Vagina (tissue), 2 donors: ENCODE measurements at regions not wholly inside any gene's neighbourhood (a gene's known extent, or its start where the extent isn't known, plus 50 kb on each side); places are given as distances from the start of the nearest gene placed in this dataset. TPM values are rescaled to one million over a fixed set of nuclear protein-coding genes. Genes with fewer than 3 reads are reported as not detected.

Experiments
- DNase-seq, 2 donors: peaks; one replicate each; pipeline ENCODE4 v3.0.0-alpha.2; 2017; ENCODE audit errors: extremely low spot score in 2 of 2
- H3K27ac ChIP-seq: fragments of 200-600 bp; sonication (generic); one replicate; pipeline ENCODE4 v1.5.1; 2019
- H3K27me3 ChIP-seq: fragments of 200-600 bp; sonication (generic); one replicate; pipeline ENCODE4 v1.5.1; 2019
- H3K36me3 ChIP-seq, 2 donors: fragments of 200-600 bp; sonication (generic); one replicate each; pipeline ENCODE4 v1.5.1; 2017 to 2019
- H3K4me1 ChIP-seq: fragments of 200-600 bp; sonication (generic); one replicate; pipeline ENCODE4 v1.5.1; 2019
- H3K4me3 ChIP-seq, 2 donors: fragments of 200-600 bp; sonication (generic); 1 replicate in 1 of 2; 2 replicates in 1 of 2; pipeline ENCODE4 v1.5.1; 2016 to 2019
- H3K9me3 ChIP-seq: fragments of 200-600 bp; sonication (generic); one replicate; pipeline ENCODE4 v1.5.1; 2019
- CTCF ChIP-seq, 3 experiments: fragments of 450-650 bp in 2 of 3; fragments of 200-600 bp in 1 of 3; sonication (generic) in 1 of 3; IDR thresholded peaks; one replicate each; pipeline ENCODE4 v1.5.1; 2017 to 2019; ENCODE audit warnings: antibody characterized with exemption in 3 of 3, mild to moderate bottlenecking in 2 of 3, moderate library complexity in 2 of 3
- POLR2A ChIP-seq, 2 donors: fragments of 450-650 bp; IDR thresholded peaks; one replicate each; pipeline ENCODE4 v1.6.1; 2017; ENCODE audit warnings: antibody characterized with exemption in 2 of 2, mild to moderate bottlenecking in 2 of 2, moderate library complexity in 2 of 2
- POLR2AphosphoS5 ChIP-seq, 2 donors: sonication (generic); formaldehyde crosslinking; IDR thresholded peaks; one replicate each; pipeline ENCODE4 v1.9.0; 2017; ENCODE audit warnings: antibody characterized with exemption in 2 of 2, mild to moderate bottlenecking in 2 of 2, low read depth in 1 of 2; ENCODE audit not compliant: insufficient read depth in 1 of 2
- intact Hi-C: fragments of 100-400 bp; cut with DNase I; formaldehyde crosslinking; loops from one replicate; pipeline ENCODE4 v1.15.1; 2023
- small RNA-seq: library from RNA; depleted of rRNA; stranded (forward); fragments of <200 nt; gene quantifications from one replicate; pipeline ENCODE3, GENCODE V24; 2016

GRCh38 chr15:77684341-77685081 lies 51.8 kb upstream of the LINGO1 start:
- Histone ChIP-seq H3K9me3 (no peaks in the 10 kb centered on the region), H3K27me3 (no peaks in the 10 kb centered on the region), H3K4me3 (no peak overlapping the region), H3K4me1 (no peaks in the 10 kb centered on the region), H3K27ac (no peak overlapping the region), H3K36me3 (no peaks in the 10 kb centered on the region)
- no peak for DNase-seq
- TF ChIP-seq POLR2AphosphoS5 (IDR thresholded peaks at IDR 0.05; ENCODE audit: insufficient read depth in 1 of 2, low read depth in 1 of 2) (no peak), CTCF (IDR thresholded peaks at IDR 0.05) (no peak), POLR2A (IDR thresholded peaks at IDR 0.05) (no peak)
- intact Hi-C loops, result no loop called here

GRCh38 chr15:77682564-77682963 lies 49.9 kb upstream of the LINGO1 start:
- Histone ChIP-seq H3K36me3 (no peaks in the 10 kb centered on the region), H3K27me3 (no peaks in the 10 kb centered on the region), H3K9me3 (no peaks in the 10 kb centered on the region), H3K27ac (no peak overlapping the region), H3K4me3 (no peak overlapping the region), H3K4me1 (no peaks in the 10 kb centered on the region)
- no peak for DNase-seq
- no peak for TF ChIP-seq POLR2AphosphoS5 (IDR thresholded peaks at IDR 0.05; ENCODE audit: insufficient read depth in 1 of 2, low read depth in 1 of 2)
- no peak for TF ChIP-seq CTCF (IDR thresholded peaks at IDR 0.05)
- TF ChIP-seq POLR2A (IDR thresholded peaks at IDR 0.05), result no peak
- intact Hi-C loops, result no loop called here

Small RNA genes in the stretch of these regions (small RNA-seq; reads per million reads assigned to genes)
- not detected for gene RN7SL214P
